ENCODE measurements at regions not wholly inside any gene's neighbourhood (a gene's known extent, or its start where the extent isn't known, plus 50 kb on each side); places are given as distances from the start of the nearest gene placed in this dataset.
A peak's percentile ranks its signal among the peaks of the same experiment; 100 is the strongest.

DNA sequence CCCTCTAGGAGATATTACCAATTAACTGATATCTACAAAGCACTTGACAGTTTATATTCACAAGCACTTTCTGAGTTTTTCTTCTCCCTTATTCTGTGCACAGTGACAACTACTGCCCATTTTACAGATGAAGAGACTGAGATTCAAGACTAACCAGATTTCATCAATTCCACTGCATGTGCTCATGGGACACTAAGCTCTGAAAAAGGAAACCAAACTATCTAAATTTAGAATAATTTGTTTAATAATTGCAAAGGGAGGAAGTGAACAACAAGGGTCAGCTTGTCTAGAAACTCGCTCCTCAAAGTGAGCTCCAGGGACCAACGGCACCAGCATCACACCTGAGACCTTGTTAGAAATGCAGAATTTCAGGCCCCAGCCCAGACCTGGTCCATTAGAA is 50.8 kb upstream of the MYLIP start:
- Mint-ChIP-seq H3K36me3 (no peaks in the 10 kb centered on the region), H3K27ac (no peak overlapping the region)
- no peaks in the 10 kb centered on the region for H3K9me3 ChIP-seq (replicated peaks in 1 of 2; ENCODE audit: control insufficient read depth in 1 of 2, insufficient read depth in 1 of 2, low read length in 2 of 2)

GRCh38 chr6:16069671-16070070 is 59.2 kb upstream of the MYLIP start:
- no peak overlapping the region for H3K4me2 ChIP-seq (replicated peaks; ENCODE audit: extremely low read depth, low read length, poor library complexity, severe bottlenecking)
- intact Hi-C loops (cut with micrococcal nuclease): no loop called here
- no peak for DNase-seq
- no peaks in the 10 kb centered on the region for H3K27me3 ChIP-seq (ENCODE audit: control insufficient read depth in 2 of 2, insufficient read depth in 2 of 2, low read length in 2 of 2)
- no peaks in the 10 kb centered on the region for H3K79me2 ChIP-seq (ENCODE audit: insufficient read depth, low read length)
- Mint-ChIP-seq H3K9me3 (peaks cover 0 to 4% (median 2%) of the 10 kb centered on the region in 7 donors), H3K27ac (no peak overlapping the region), H3K4me1 (peaks cover 3% of the 10 kb centered on the region), H3K36me3 (no peaks in the 10 kb centered on the region), H3K4me3 (no peak overlapping the region), H3K27me3 (ENCODE audit: low read depth in 3 of 3) (peaks cover 0 to 2% (median 0%) of the 10 kb centered on the region in 3 donors)
- TF ChIP-seq, protein P1, sequence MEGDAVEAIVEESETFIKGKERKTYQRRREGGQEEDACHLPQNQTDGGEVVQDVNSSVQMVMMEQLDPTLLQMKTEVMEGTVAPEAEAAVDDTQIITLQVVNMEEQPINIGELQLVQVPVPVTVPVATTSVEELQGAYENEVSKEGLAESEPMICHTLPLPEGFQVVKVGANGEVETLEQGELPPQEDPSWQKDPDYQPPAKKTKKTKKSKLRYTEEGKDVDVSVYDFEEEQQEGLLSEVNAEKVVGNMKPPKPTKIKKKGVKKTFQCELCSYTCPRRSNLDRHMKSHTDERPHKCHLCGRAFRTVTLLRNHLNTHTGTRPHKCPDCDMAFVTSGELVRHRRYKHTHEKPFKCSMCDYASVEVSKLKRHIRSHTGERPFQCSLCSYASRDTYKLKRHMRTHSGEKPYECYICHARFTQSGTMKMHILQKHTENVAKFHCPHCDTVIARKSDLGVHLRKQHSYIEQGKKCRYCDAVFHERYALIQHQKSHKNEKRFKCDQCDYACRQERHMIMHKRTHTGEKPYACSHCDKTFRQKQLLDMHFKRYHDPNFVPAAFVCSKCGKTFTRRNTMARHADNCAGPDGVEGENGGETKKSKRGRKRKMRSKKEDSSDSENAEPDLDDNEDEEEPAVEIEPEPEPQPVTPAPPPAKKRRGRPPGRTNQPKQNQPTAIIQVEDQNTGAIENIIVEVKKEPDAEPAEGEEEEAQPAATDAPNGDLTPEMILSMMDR (IDR thresholded peaks at IDR 0.05): no peak
- H3K36me3 ChIP-seq (replicated peaks in 1 of 2; ENCODE audit: control insufficient read depth in 1 of 2, insufficient read depth in 2 of 2, low read length in 2 of 2): no peaks in the 10 kb centered on the region
- H3K9me3 ChIP-seq (replicated peaks in 1 of 2; ENCODE audit: control insufficient read depth in 1 of 2, insufficient read depth in 1 of 2, low read length in 2 of 2): no peaks in the 10 kb centered on the region
- WGBS (ENCODE audit: insufficient coverage): 93% methylated on average over 2 of the region's 7 CpGs
- no peak overlapping the region for H3K27ac ChIP-seq (ENCODE audit: low read depth in 1 of 2, low read length in 2 of 2)
- H3K9ac ChIP-seq (ENCODE audit: insufficient read depth, low read length, poor library complexity, severe bottlenecking): no peak overlapping the region
- H2AFZ ChIP-seq (ENCODE audit: insufficient read depth, low read depth, low read length, poor library complexity, severe bottlenecking): no peak overlapping the region
- no peaks in the 10 kb centered on the region for H4K20me1 ChIP-seq (ENCODE audit: insufficient read depth, low read length)
- no peaks in the 10 kb centered on the region for H3K4me1 ChIP-seq (ENCODE audit: control insufficient read depth in 1 of 2, insufficient read depth in 2 of 2, low read length in 2 of 2)
- H3K4me3 ChIP-seq (replicated peaks in 1 of 3; ENCODE audit: low read depth in 2 of 3, low read length in 3 of 3): no peak overlapping the region

More for the DNA sequence above, 50.8 kb upstream of the MYLIP start:
- Mint-ChIP-seq H3K4me3 (no peak overlapping the region), H3K4me1 (peaks cover 10% of the 10 kb centered on the region), H3K9me3 (peaks cover 0 to 2% (median 0%) of the 10 kb centered on the region in 7 donors), H3K27me3 (ENCODE audit: low read depth in 3 of 3) (no peaks in the 10 kb centered on the region)
- H3K27ac ChIP-seq (ENCODE audit: low read depth in 1 of 2, low read length in 2 of 2): no peak overlapping the region
- no peak for DNase-seq
- H3K79me2 ChIP-seq (ENCODE audit: insufficient read depth, low read length): no peaks in the 10 kb centered on the region
- H3K9ac ChIP-seq (ENCODE audit: insufficient read depth, low read length, poor library complexity, severe bottlenecking): no peak overlapping the region
- TF ChIP-seq, protein P1 (IDR thresholded peaks at IDR 0.05): no peak
- intact Hi-C loops (cut with micrococcal nuclease): no loop called here
- H3K27me3 ChIP-seq (ENCODE audit: control insufficient read depth in 2 of 2, insufficient read depth in 2 of 2, low read length in 2 of 2): no peaks in the 10 kb centered on the region
- H2AFZ ChIP-seq (ENCODE audit: insufficient read depth, low read depth, low read length, poor library complexity, severe bottlenecking): peak overlapping the region; percentile 20
- WGBS (ENCODE audit: insufficient coverage): 83% methylated on average over 1 of the region's 2 CpGs
- H3K4me2 ChIP-seq (replicated peaks; ENCODE audit: extremely low read depth, low read length, poor library complexity, severe bottlenecking): no peak overlapping the region
- H3K36me3 ChIP-seq (replicated peaks in 1 of 2; ENCODE audit: control insufficient read depth in 1 of 2, insufficient read depth in 2 of 2, low read length in 2 of 2): no peaks in the 10 kb centered on the region
- H3K4me3 ChIP-seq (replicated peaks in 1 of 3; ENCODE audit: low read depth in 2 of 3, low read length in 3 of 3): no peak overlapping the region
- H4K20me1 ChIP-seq (ENCODE audit: insufficient read depth, low read length): no peaks in the 10 kb centered on the region
- H3K4me1 ChIP-seq (ENCODE audit: control insufficient read depth in 1 of 2, insufficient read depth in 2 of 2, low read length in 2 of 2): no peaks in the 10 kb centered on the region

Data from CD14-positive monocyte (primary cell).